Colonic mucosa (tissue), 4 donors: ENCODE measurements at regions not wholly inside any gene's neighbourhood (a gene's known extent, or its start where the extent isn't known, plus 50 kb on each side); places are given as distances from the start of the nearest gene placed in this dataset.

Experiments
- DNase-seq: peaks from one replicate; pipeline ENCODE4 v3.0.0-alpha.2; 2020
- H3K27ac ChIP-seq: fragments of 200-600 bp; one replicate; pipeline ENCODE4 v1.8.0; 2021
- H3K27me3 ChIP-seq: fragments of 200-600 bp; one replicate; pipeline ENCODE4 v1.8.0; 2021
- H3K36me3 ChIP-seq: fragments of 200-600 bp; one replicate; pipeline ENCODE4 v1.8.0; 2021
- H3K4me1 ChIP-seq: fragments of 200-600 bp; one replicate; pipeline ENCODE4 v1.8.0; 2021; ENCODE audit warnings: mild to moderate bottlenecking
- H3K4me3 ChIP-seq: fragments of 200-600 bp; one replicate; pipeline ENCODE4 v1.8.0; 2021
- H3K9ac ChIP-seq, 2 donors: one replicate each; pipeline ENCODE4 v1.7.0; 2013; ENCODE audit warnings: control low read depth in 2 of 2, low read depth in 2 of 2, low read length in 2 of 2
- H3K9me3 ChIP-seq: fragments of 200-600 bp; one replicate; pipeline ENCODE4 v1.8.0; 2021
- intact Hi-C: fragments of 100-400 bp; cut with DNase I; formaldehyde crosslinking; loops from one replicate; pipeline ENCODE4 v1.14.1; 2022
- TF ChIP-seq, protein P1 (sequence below): fragments of 200-600 bp; IDR thresholded peaks from one replicate; pipeline ENCODE4 v1.8.0; 2022; ENCODE audit warnings: antibody characterized with exemption, mild to moderate bottlenecking
- donor health status: healthy.
- donor health status: DM: no; HTN: no; CAD: no.
- donor health status: DM: no; HTN: no; CAD: no.

DNA sequence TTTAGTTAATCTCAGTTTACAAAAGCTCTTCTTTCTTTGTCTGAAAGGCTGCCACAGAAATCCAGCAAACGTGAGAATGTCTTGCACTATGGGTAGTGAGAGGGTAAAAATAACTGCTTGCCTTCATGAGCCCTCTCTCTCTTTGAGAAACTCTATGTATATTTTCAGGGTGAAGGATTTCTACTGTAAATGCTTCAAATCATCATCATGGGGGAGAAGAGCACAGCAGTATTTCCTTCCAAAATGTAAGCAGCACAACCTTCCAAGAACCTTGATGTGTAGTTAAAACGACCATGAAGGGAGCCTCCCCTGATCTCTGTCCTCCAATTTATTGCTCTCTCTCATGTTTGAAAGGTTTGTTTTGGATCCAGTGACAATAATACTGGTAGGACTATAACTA lies 141.3 kb upstream of the CENPW start:
- Histone ChIP-seq H3K9ac (no peak overlapping the region), H3K4me1 (no peaks in the 10 kb centered on the region), H3K27me3 (no peaks in the 10 kb centered on the region), H3K9me3 (no peaks in the 10 kb centered on the region), H3K4me3 (no peak overlapping the region), H3K36me3 (no peaks in the 10 kb centered on the region), H3K27ac (no peak overlapping the region)
- intact Hi-C loops = no loop called here
- DNase-seq = no peak
- TF ChIP-seq, protein P1, sequence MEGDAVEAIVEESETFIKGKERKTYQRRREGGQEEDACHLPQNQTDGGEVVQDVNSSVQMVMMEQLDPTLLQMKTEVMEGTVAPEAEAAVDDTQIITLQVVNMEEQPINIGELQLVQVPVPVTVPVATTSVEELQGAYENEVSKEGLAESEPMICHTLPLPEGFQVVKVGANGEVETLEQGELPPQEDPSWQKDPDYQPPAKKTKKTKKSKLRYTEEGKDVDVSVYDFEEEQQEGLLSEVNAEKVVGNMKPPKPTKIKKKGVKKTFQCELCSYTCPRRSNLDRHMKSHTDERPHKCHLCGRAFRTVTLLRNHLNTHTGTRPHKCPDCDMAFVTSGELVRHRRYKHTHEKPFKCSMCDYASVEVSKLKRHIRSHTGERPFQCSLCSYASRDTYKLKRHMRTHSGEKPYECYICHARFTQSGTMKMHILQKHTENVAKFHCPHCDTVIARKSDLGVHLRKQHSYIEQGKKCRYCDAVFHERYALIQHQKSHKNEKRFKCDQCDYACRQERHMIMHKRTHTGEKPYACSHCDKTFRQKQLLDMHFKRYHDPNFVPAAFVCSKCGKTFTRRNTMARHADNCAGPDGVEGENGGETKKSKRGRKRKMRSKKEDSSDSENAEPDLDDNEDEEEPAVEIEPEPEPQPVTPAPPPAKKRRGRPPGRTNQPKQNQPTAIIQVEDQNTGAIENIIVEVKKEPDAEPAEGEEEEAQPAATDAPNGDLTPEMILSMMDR = no peak

DNA sequence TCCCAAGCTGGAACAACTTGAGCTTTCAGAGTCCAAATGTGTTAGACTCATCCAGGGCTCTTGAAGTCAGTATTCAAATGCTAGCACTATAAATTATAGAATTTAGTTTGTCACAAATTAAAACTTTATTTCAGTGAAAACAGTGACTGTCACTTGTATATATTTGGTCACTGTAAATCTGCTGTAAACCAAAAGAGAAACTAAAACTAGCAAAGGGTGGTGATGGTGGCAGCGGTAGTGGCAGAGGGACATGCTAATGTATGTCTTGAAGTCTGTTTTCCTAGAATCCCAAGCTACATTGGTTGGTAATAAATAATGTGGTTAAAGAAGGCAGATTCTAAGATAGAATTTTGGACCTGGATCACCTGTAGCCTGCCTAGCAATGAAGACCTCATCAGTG lies 140.4 kb upstream of the CENPW start:
- Histone ChIP-seq H3K9ac (no peak overlapping the region), H3K9me3 (no peaks in the 10 kb centered on the region), H3K27ac (no peak overlapping the region), H3K36me3 (no peaks in the 10 kb centered on the region), H3K27me3 (no peaks in the 10 kb centered on the region), H3K4me1 (no peaks in the 10 kb centered on the region), H3K4me3 (no peak overlapping the region)
- DNase-seq = no peak
- TF ChIP-seq, protein P1 = no peak
- intact Hi-C loops = no loop called here

DNA sequence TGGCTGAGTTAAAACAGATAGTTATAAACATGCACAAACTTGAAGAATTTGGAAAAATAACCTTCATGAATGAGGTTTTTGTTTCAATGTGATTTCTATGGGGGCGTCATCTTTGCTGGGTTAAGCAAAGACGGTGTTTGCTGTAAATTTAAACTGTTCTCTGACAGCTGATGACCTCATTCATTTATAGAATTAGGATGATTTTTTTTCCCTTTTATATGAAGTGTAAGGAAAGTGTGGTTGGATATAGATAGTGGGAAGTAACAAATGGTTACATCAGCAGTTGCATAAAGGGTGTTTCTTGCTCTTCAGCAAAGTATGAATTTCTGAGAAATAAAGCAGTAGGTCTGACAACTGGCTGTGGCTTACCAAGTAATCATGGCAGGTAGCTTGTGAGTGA lies 137.2 kb upstream of the CENPW start:
- Histone ChIP-seq H3K27me3 (no peaks in the 10 kb centered on the region), H3K36me3 (no peaks in the 10 kb centered on the region), H3K4me1 (no peaks in the 10 kb centered on the region), H3K9me3 (no peaks in the 10 kb centered on the region), H3K4me3 (no peak overlapping the region), H3K27ac (no peak overlapping the region), H3K9ac (no peak overlapping the region)
- DNase-seq = no peak
- intact Hi-C loops = no loop called here
- TF ChIP-seq, protein P1 = no peak

- Histone ChIP-seq H3K4me3 (no peak overlapping the region), H3K4me1 (no peaks in the 10 kb centered on the region), H3K9ac (no peak overlapping the region), H3K27me3 (no peaks in the 10 kb centered on the region), H3K36me3 (no peaks in the 10 kb centered on the region), H3K27ac (no peak overlapping the region), H3K9me3 (no peaks in the 10 kb centered on the region)
- TF ChIP-seq, protein P1 = no peak
- no peak for DNase-seq
- intact Hi-C loops = no loop called here
Observed at GRCh38 chr6:126204126-126204525, 135.8 kb upstream of the CENPW start.

GRCh38 chr6:126204598-126204997 lies 135.3 kb upstream of the CENPW start:
- Histone ChIP-seq H3K27me3 (no peaks in the 10 kb centered on the region), H3K9me3 (no peaks in the 10 kb centered on the region), H3K4me3 (no peak overlapping the region), H3K36me3 (no peaks in the 10 kb centered on the region), H3K27ac (no peak overlapping the region), H3K9ac (no peak overlapping the region), H3K4me1 (no peaks in the 10 kb centered on the region)
- TF ChIP-seq, protein P1 = no peak
- intact Hi-C loops = no loop called here
- DNase-seq = no peak
